ENCODE measurements at regions not wholly inside any gene's neighbourhood (a gene's known extent, or its start where the extent isn't known, plus 50 kb on each side); places are given as distances from the start of the nearest gene placed in this dataset.

- TF ChIP-seq POLR2A (IDR thresholded peaks at IDR 0.05) = no peak
- no peak for TF ChIP-seq CTCF (IDR thresholded peaks at IDR 0.05 in 4 of 5, conservative IDR thresholded peaks at IDR 0.05 in 1 of 5)
Observed at GRCh38 chr6:81216668-81217067, 535.8 kb downstream of the TENT5A start.

All from gastrocnemius medialis (tissue), 4 donors.